OCI-LY1 (cell line): ENCODE measurements at regions not wholly inside any gene's neighbourhood (a gene's known extent, or its start where the extent isn't known, plus 50 kb on each side); places are given as distances from the start of the nearest gene placed in this dataset.

Experiments used
- CTCF ChIP-seq: fragments of 200-600 bp; sonication (generic), shearing (Covaris generic); IDR thresholded peaks from 2 replicates; pipeline ENCODE4 v1.5.1; 2017; ENCODE audit warnings: mild to moderate bottlenecking, antibody characterized with exemption, low read length, moderate library complexity, mixed read lengths
- EZH2 ChIP-seq: fragments of 200-600 bp; sonication (generic), shearing (Covaris generic); IDR thresholded peaks from 2 replicates; pipeline ENCODE4 v1.8.0; 2017; ENCODE audit warnings: borderline replicate concordance, mixed run types, mild to moderate bottlenecking, antibody characterized with exemption, low read length, moderate library complexity, mixed read lengths

DNA sequence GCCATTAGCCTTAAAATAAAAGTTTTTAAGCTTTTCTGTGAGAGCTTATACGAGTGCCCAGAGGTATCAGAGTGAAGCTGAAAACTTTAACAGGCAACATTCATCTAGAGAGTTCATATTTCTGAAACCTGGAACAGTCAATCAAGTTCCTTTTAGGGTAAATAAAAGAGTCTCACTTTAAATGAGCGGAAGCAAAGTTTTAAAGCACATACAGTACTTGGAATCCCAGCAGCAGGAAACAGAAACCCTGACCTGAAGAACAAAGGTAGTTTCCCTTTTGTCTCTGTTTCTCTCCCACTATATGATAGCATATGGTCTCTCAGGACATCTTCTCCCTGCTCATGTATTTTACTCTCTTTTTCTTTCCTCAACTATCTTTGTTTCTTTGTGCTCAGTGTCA, 153.0 kb downstream of the ASB9 start:
- TF ChIP-seq CTCF (no peak), EZH2 (no peak)
